SKM-1 (cell line): ENCODE measurements at regions not wholly inside any gene's neighbourhood (a gene's known extent, or its start where the extent isn't known, plus 50 kb on each side); places are given as distances from the start of the nearest gene placed in this dataset.
"Not testable (repeated sequence)": the region's sequence is repeated elsewhere in the genome, so short reads cannot be mapped to it uniquely, and the experiment has no call there.

ENCODE experiments used
- DNase-seq: peaks from one replicate; lab custom pipeline; 2025; ENCODE audit not compliant: unreplicated experiment; lab: John Stamatoyannopoulos, UW

DNA sequence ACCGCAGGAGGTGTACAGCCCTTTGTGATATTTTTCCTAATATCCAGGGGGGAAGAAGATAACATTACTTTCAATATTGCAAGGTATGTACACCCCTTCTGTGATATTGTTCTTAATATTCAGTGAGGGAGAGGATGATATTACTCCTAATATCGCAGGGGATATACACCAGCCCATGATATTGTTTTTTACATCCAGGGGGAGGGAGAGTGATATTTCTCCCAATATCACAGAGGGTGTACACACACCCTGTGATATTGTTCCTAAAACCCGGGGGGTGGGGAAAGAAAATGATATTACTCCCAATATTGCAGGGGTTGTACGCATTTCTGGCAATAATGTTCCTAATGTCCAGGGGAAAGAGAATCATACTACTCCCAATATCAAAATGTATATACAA is 58.0 kb upstream of the SLC25A48 start:
- no peak for DNase-seq

DNA sequence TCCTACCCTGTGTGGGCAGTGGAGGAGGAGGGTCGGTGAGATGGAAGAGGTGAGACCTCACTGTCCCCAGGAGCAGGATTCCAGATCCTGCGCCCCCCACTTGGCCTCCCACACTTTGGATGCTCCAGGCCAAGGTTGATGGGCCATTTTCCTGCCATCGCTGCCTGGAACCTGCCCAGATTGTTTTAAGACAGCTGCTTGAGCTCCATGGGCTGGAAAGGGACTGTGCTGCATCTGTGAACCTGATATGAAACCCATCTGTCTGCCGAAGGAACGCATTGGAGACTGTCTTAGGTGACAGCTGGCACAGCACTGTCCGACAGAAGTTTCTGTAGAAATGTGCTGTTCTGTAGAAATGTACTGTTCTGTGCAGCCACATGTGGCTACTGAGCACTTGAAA is 72.7 kb upstream of the SLC25A48 start:
- DNase-seq = no peak

DNA sequence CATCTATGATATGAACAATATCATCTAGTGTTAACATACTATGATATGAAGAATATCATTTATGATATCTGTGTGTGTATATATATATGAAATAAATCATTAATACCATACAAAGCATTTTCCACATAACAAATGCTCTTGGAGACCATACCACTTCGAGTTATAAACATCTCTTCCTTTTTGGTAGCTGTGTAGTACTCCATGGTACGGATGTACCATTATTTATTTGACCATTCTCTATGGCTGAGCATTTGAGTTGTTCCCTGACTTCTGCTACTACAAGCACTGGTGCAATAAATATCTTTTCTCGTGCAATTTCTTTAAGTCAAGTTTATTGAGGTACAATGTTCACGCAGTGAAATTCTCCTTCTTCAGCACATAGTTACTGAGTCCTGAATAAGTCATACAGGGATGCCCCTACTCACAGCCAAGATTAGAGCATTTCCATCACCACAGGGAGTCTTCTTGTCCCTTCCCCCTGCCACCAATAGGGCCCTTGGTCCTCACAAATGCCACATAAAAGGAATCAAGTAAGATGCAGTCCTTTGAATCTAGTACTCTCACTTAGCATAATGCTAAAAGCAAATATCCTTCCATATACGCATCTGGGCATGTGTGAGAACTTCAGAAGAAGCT is 75.2 kb upstream of the SLC25A48 start:
- no peak for DNase-seq

GRCh38 chr5:135753990-135754389 is 80.5 kb upstream of the SLC25A48 start:
- DNase-seq = no peak

- DNase-seq = no peak
These were observed 84.0 kb upstream of the SLC25A48 start for GRCh38 chr5:135750506-135750905.

GRCh38 chr5:135747824-135748223 is 86.6 kb upstream of the SLC25A48 start:
- no peak for DNase-seq

- DNase-seq = no peak
These were observed 88.5 kb upstream of the SLC25A48 start for GRCh38 chr5:135745897-135746500.

GRCh38 chr5:135743705-135744411 is 90.6 kb upstream of the SLC25A48 start:
- no peak for DNase-seq

DNA sequence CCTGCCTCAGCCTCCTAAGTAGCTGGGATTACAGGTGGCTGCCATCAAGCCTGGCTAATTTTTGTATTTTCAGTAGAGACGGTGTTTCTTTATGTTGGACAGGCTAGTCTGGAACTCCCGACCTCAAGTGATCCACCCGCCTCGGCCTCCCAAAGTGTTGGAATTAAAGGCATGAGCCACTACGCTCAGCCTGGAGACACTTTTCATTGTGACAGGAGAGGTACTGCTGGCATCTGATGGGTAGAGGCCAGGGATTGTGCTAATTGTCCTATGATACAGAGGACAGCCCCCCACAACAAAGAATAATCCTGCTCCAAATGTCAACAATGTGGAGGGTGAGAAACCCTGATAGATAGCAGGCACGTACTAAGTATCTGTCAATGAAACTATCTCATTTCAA is 91.3 kb upstream of the SLC25A48 start:
- DNase-seq = no peak

DNA sequence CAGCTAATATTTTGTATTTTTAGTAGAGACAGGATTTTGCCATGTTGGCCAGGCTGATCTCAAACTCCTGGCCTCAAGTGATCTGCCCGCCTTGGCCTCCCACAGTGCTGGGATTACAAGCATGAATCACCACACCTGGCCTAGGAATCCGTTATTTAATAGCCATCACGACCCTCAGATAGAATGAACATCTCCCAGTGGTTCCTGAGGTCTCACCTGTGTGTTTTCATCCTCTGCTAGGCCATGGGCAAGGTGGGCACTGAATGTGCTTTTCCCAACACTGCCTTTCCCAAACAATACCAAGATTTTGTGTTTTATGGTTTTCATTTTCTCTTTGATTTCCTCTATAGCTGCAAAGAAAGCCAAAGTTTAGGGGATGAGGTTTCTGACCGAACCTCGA is 92.2 kb upstream of the SLC25A48 start:
- not testable (repeated sequence) for DNase-seq

DNA sequence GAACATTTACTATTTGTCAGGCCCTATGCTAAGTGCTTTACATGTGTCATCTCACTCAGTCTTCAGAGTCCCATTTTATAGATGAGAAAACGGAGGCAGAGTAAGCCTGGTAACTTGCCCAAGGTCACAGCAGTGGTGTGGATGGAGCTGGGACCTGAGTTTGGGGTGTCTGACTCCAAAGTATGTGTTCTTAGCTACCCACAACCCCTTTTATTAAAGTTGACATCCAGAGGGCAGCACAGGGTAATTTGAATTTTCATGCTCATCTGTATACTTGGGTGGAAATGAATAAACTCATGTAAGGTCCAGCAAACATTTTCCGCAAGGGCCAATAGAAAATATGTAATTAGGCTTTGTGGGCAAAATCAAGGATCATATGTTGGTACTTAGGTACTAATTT is 93.4 kb upstream of the SLC25A48 start:
- DNase-seq = no peak

DNA sequence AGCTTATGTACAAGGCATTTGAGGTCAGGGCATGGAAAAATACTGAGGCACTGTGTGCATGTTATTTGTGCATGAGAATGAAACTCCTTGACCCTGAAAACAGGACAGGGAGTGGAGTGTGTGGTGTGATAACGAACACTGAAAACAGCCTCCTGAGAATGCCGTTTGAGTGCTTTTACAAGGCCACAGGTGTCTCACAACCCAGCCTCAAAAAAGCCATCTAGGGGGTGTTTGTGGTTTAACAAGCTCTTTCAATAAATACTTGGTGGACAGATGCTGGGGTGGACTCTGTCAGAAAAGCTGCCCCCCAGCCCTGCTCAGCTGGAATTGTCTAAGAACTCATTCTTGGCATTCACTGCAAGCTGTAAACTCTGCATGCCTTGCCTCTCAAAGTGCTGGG is 94.0 kb upstream of the SLC25A48 start:
- DNase-seq = no peak

DNA sequence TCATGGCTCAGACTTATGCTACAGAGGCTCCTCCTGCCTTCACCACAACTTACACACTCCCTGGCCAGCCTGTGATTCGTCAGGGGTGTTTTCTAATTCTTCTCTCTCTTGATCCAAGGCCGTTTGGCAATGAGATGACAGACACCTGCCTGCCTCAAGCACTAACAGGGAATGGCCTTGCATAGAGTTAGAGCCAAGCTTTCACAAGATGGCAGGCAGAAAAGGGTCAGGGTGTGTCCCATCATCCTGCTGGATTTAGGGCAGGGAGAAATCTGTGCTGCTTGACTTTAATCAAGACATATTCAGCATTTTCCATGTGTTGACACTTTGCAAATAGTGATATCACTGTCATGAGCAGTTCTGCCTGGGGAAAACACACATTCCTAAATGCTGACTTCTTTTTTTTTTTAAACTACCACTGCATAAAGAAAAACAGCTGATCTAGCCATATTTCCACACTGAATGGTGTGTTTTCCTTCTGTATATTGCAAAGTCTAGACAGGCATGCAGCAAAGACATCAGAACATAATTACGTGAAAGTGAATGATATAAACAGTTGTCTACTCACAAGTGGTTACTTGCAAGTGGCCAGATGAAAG is 95.0 kb upstream of the SLC25A48 start:
- DNase-seq = no peak

- DNase-seq = no peak
These were observed 95.9 kb upstream of the SLC25A48 start for GRCh38 chr5:135738564-135738875.

DNA sequence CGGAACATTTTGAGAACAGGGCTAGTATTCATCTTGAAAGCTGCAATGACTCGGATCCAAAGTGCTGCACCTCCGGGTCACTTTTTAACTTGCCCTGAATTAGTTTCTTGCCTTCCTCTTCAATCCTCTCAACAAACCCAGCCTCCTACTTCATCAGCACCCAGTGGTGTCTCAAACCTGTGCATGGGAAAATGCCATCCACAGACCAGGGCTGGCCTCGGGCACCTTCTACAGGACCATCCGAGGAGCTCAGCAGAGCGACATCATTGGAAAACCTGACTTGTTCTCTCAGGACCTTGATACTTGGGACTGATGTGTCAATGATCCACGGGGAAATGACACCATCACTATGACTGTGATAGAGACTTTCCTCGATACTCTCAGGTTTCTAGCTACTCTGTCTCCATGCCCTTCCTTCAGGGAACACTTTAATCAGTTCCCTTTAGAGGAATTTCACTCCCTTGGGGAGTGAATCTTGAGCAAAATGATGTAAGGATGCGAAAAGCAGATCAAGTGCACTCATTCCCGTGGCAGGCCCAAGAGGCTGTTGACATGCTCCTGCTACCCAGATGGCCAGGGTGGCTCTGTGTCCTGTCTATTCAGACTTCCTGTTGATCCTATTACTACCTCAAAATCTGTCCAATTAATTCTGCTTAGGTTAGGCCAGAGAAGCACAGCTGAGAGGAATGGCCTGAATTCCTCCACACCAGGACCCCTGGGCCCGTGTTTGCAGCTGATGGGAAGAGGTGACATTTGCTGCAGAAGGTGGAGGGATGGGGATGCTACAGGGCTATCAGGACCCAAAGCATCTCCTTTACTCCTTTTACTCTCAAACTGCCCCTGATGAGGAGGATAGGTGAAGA is 96.5 kb upstream of the SLC25A48 start:
- no peak for DNase-seq

- not testable (repeated sequence) for DNase-seq
These were observed 97.5 kb upstream of the SLC25A48 start for GRCh38 chr5:135736952-135737351.

DNA sequence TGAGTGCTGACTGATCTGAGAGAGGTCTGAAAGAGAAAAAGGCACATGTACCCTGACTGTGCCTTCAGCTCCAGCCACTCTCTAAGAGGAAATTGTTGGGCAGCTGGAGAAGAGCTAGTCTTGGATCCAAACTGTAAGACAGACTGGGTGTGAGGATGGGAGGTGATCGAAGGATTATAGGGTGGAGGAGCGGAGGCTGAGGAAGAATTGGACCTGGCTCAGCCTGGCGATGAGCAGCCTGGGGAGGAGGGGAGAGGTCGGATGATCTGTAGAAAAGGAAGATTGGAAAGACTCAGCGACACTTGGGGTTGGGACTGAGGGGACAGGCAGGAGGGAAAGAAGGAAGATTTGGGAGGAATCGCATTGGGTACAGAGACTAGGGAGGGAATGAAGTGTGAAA is 98.6 kb upstream of the SLC25A48 start:
- no peak for DNase-seq

GRCh38 chr5:135734956-135735355 is 99.5 kb upstream of the SLC25A48 start:
- not testable (repeated sequence) for DNase-seq

- DNase-seq = not testable (repeated sequence)
These were observed 103.4 kb upstream of the SLC25A48 start for GRCh38 chr5:135731034-135731433.

- not testable (repeated sequence) for DNase-seq
These were observed 104.3 kb upstream of the SLC25A48 start for GRCh38 chr5:135730161-135730560.

DNA sequence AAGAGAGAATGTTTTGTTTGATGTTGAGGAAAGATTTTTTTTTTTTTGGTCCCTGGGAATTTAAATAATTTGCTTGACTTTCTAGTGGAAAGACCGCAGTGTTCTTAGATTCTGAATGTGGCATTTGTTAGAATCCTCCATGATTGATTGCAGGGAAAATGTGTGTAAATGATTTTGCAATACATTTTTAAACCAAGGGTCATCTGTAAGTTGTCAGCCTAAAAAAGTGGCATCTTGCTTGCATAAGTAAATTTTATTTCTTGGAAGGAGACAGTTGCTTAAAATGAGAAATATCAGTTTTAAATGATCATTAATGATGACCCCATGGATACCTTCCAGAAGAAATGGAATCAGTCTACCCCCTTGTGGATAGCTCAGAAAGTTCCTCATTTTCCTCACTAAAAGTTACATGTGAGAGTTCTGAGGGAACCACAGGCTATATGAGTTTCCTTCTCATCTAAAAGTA is 105.1 kb upstream of the SLC25A48 start:
- peak; percentile 17 for DNase-seq
